GM21723 (cell line): ENCODE measurements at regions not wholly inside any gene's neighbourhood (a gene's known extent, or its start where the extent isn't known, plus 50 kb on each side); places are given as distances from the start of the nearest gene placed in this dataset.

Experiments
- ATAC-seq: cut with Tn5 transposase; IDR thresholded peaks from one replicate; pipeline ENCODE4 v1.9.1; 2021; ENCODE audit warnings: mild to moderate bottlenecking, moderate library complexity; ENCODE audit not compliant: unreplicated experiment

GRCh38 chr15:39451121-39451688 is 129.7 kb upstream of the THBS1 start:
- ATAC-seq = no peak

- ATAC-seq = no peak
Measured at GRCh38 chr15:39451871-39452270, 129.0 kb upstream of the THBS1 start.

- ATAC-seq = peak; percentile 72
Measured at GRCh38 chr15:39453620-39454019, 127.3 kb upstream of the THBS1 start.

GRCh38 chr15:39454189-39454986 is 126.5 kb upstream of the THBS1 start:
- ATAC-seq = no peak

GRCh38 chr15:39455471-39455991 is 125.3 kb upstream of the THBS1 start:
- ATAC-seq = no peak

GRCh38 chr15:39456159-39456558 is 124.7 kb upstream of the THBS1 start:
- no peak for ATAC-seq

- ATAC-seq = no peak
Measured at GRCh38 chr15:39456582-39457330, 124.1 kb upstream of the THBS1 start.

GRCh38 chr15:39458131-39458530 is 122.7 kb upstream of the THBS1 start:
- no peak for ATAC-seq

- ATAC-seq = no peak
Measured at GRCh38 chr15:39459548-39459947, 121.3 kb upstream of the THBS1 start.

GRCh38 chr15:39460748-39461147 is 120.1 kb upstream of the THBS1 start:
- no peak for ATAC-seq

GRCh38 chr15:39461536-39462130 is 119.2 kb upstream of the THBS1 start:
- no peak for ATAC-seq

- ATAC-seq = no peak
Measured at GRCh38 chr15:39462691-39463090, 118.2 kb upstream of the THBS1 start.

- ATAC-seq = no peak
Measured at GRCh38 chr15:39465843-39466749, 114.8 kb upstream of the THBS1 start.

- no peak for ATAC-seq
Measured at GRCh38 chr15:39466750-39467105, 114.2 kb upstream of the THBS1 start.

GRCh38 chr15:39468331-39468730 is 112.5 kb upstream of the THBS1 start:
- no peak for ATAC-seq

- no peak for ATAC-seq
Measured at GRCh38 chr15:39468828-39469227, 112.1 kb upstream of the THBS1 start.

- ATAC-seq = no peak
Measured at GRCh38 chr15:39471785-39472574, 108.9 kb upstream of the THBS1 start.

- no peak for ATAC-seq
Measured at GRCh38 chr15:39472621-39473297, 108.1 kb upstream of the THBS1 start.
